H1 (cell line): ENCODE measurements at regions not wholly inside any gene's neighbourhood (a gene's known extent, or its start where the extent isn't known, plus 50 kb on each side); places are given as distances from the start of the nearest gene placed in this dataset.

Source experiments
- CTCF ChIA-PET: fragments of 300-600 bp; sonication (Branson Sonifier 250); formaldehyde crosslinking; loops from one replicate; lab custom pipeline; 2021; ENCODE audit not compliant: partially characterized antibody; lab: Charles Lee
- POLR2A ChIA-PET: fragments of 300-600 bp; sonication (Branson Sonifier 250); formaldehyde crosslinking; loops from one replicate; lab custom pipeline; 2021; ENCODE audit warnings: inconsistent platforms; ENCODE audit not compliant: partially characterized antibody; lab: Charles Lee
- DNase-seq, 2 experiments: peaks; one replicate each; pipeline versions ENCODE4 v3.0.0 to v3.0.0-alpha.2; 2010 to 2022; ENCODE audit warnings: low spot score in 2 of 2, low read depth in 1 of 2, mixed read lengths in 1 of 2
- FAIRE-seq: peaks from 2 replicates; lab custom pipeline; 2011; peaks lifted over from hg19 to GRCh38; lab: Jason Lieb, UNC
- H2AFZ ChIP-seq: 2 replicates; pipeline ENCODE4 v1.8.1; 2012; ENCODE audit warnings: low read length, inconsistent platforms
- H2AK5ac ChIP-seq: 2 replicates; pipeline ENCODE4 v1.6.1; 2013; ENCODE audit warnings: low read depth, low read length
- H2BK120ac ChIP-seq: replicated peaks from 2 replicates; pipeline ENCODE3; 2013; ENCODE audit warnings: low read depth, low read length, inconsistent platforms
- H2BK12ac ChIP-seq: 2 replicates; pipeline ENCODE4 v1.6.1; 2013; ENCODE audit warnings: low read depth, low read length
- H2BK15ac ChIP-seq: 2 replicates; pipeline ENCODE4 v1.6.1; 2013; ENCODE audit warnings: low read length
- H2BK20ac ChIP-seq: 2 replicates; pipeline ENCODE4 v1.6.1; 2013; ENCODE audit warnings: low read length
- H2BK5ac ChIP-seq: 2 replicates; pipeline ENCODE4 v1.6.1; 2013; ENCODE audit warnings: low read depth, low read length
- H3K14ac ChIP-seq: 2 replicates; pipeline ENCODE4 v1.6.1; 2013; ENCODE audit warnings: inconsistent platforms; ENCODE audit not compliant: insufficient read length
- H3K18ac ChIP-seq: 2 replicates; pipeline ENCODE4 v1.6.1; 2013; ENCODE audit warnings: low read length; ENCODE audit errors: extremely low read depth
- H3K23ac ChIP-seq: 2 replicates; pipeline ENCODE4 v1.6.1; 2013; ENCODE audit warnings: inconsistent platforms; ENCODE audit not compliant: insufficient read length
- H3K23me2 ChIP-seq: 2 replicates; pipeline ENCODE4 v1.6.1; 2013; ENCODE audit warnings: low read depth, low read length
- H3K27ac ChIP-seq: 2 replicates; pipeline ENCODE4 v1.6.1; 2011; ENCODE audit warnings: low read depth, low read length, inconsistent platforms
- H3K27me3 ChIP-seq, 4 experiments: replicated peaks in 1 of 4; 1 replicate in 1 of 4; 2 replicates in 3 of 4; pipeline versions ENCODE4 v1.6.1 to v1.8.1; 2011 to 2013; ENCODE audit warnings: low read length in 3 of 4, mild to moderate bottlenecking in 3 of 4, inconsistent platforms in 2 of 4, mixed read lengths in 2 of 4, moderate library complexity in 1 of 4; ENCODE audit not compliant: control insufficient read depth in 3 of 4, insufficient read depth in 3 of 4; ENCODE audit errors: extremely low read depth in 1 of 4
- H3K36me3 ChIP-seq, 4 experiments: 2 replicates each; pipeline versions ENCODE4 v1.6.1 to v1.8.1; 2011 to 2013; ENCODE audit warnings: mild to moderate bottlenecking in 4 of 4, low read length in 3 of 4, moderate library complexity in 2 of 4, control low read depth in 1 of 4, inconsistent platforms in 1 of 4; ENCODE audit not compliant: insufficient read depth in 4 of 4, control insufficient read depth in 2 of 4
- H3K4ac ChIP-seq: replicated peaks from 2 replicates; pipeline ENCODE3; 2013; ENCODE audit warnings: low read length, low read depth, mixed read lengths, inconsistent platforms; ENCODE audit not compliant: insufficient read length
- H3K4me1 ChIP-seq, 4 experiments: replicated peaks in 1 of 4; 1 replicate in 1 of 4; 2 replicates in 3 of 4; pipeline versions ENCODE4 v1.6.1 to v1.8.1; 2011 to 2013; ENCODE audit warnings: low read length in 3 of 4, inconsistent platforms in 2 of 4, mixed read lengths in 1 of 4; ENCODE audit not compliant: insufficient read depth in 4 of 4, control insufficient read depth in 3 of 4
- H3K4me2 ChIP-seq, 2 experiments: 2 replicates each; pipeline versions ENCODE4 v1.6.1 to v1.8.1; 2011 to 2013; ENCODE audit warnings: low read depth in 2 of 2, low read length in 2 of 2, control low read depth in 1 of 2, inconsistent platforms in 1 of 2, mild to moderate bottlenecking in 1 of 2; ENCODE audit not compliant: insufficient read depth in 1 of 2
- H3K4me3 ChIP-seq, 4 experiments: fragments of 200-600, 300-600 bp in 1 of 4; sonication (generic), shearing (Covaris generic), sonication (Bioruptor Twin) in 1 of 4; 2 replicates each; pipeline versions ENCODE4 v1.5.1 to v1.8.1; 2011 to 2016; ENCODE audit warnings: low read length in 4 of 4, low read depth in 3 of 4, control low read depth in 2 of 4, inconsistent platforms in 2 of 4, mild to moderate bottlenecking in 2 of 4, mixed read lengths in 1 of 4, moderate library complexity in 1 of 4; ENCODE audit not compliant: insufficient read depth in 2 of 4; ENCODE audit errors: extremely low read depth in 1 of 4
- H3K56ac ChIP-seq: replicated peaks from 2 replicates; pipeline ENCODE3; 2013; ENCODE audit warnings: low read depth, mild to moderate bottlenecking, mixed read lengths, low read length, inconsistent platforms; ENCODE audit not compliant: insufficient read length
- H3K79me1 ChIP-seq: 2 replicates; pipeline ENCODE4 v1.6.1; 2013; ENCODE audit warnings: low read depth, low read length, control low read depth
- H3K79me2 ChIP-seq, 2 experiments: 2 replicates each; pipeline versions ENCODE4 v1.6.1 to v1.8.1; 2012 to 2013; ENCODE audit warnings: low read length in 2 of 2, mild to moderate bottlenecking in 2 of 2, inconsistent platforms in 1 of 2; ENCODE audit not compliant: insufficient read depth in 2 of 2, control insufficient read depth in 1 of 2
- H3K9ac ChIP-seq, 4 experiments: replicated peaks in 1 of 4; 1 replicate in 1 of 4; 2 replicates in 3 of 4; pipeline versions ENCODE4 v1.6.1 to v1.8.1; 2011 to 2013; ENCODE audit warnings: low read depth in 3 of 4, low read length in 3 of 4, control low read depth in 2 of 4, mild to moderate bottlenecking in 2 of 4, moderate library complexity in 2 of 4, inconsistent platforms in 1 of 4; ENCODE audit errors: extremely low read depth in 1 of 4
- H3K9me3 ChIP-seq, 2 experiments: 2 replicates each; pipeline versions ENCODE4 v1.6.1 to v1.8.1; 2012 to 2013; ENCODE audit warnings: mild to moderate bottlenecking in 2 of 2, moderate library complexity in 2 of 2, control low read depth in 1 of 2, inconsistent platforms in 1 of 2, low read depth in 1 of 2, low read length in 1 of 2, mixed read lengths in 1 of 2; ENCODE audit not compliant: insufficient read depth in 2 of 2
- H4K20me1 ChIP-seq, 2 experiments: replicated peaks in 1 of 2; 2 replicates each; pipeline versions ENCODE3 to v1.8.1; 2011 to 2013; ENCODE audit warnings: inconsistent platforms in 2 of 2, low read length in 2 of 2, mild to moderate bottlenecking in 1 of 2; ENCODE audit not compliant: insufficient read depth in 2 of 2, control insufficient read depth in 1 of 2
- H4K5ac ChIP-seq: 2 replicates; pipeline ENCODE4 v1.6.1; 2013; ENCODE audit warnings: low read length, low read depth, mixed read lengths, inconsistent platforms; ENCODE audit not compliant: insufficient read length
- H4K8ac ChIP-seq: 2 replicates; pipeline ENCODE4 v1.8.0; 2013; ENCODE audit warnings: mild to moderate bottlenecking, moderate library complexity, low read length, inconsistent platforms; ENCODE audit not compliant: insufficient read depth; ENCODE audit errors: extremely low read depth
- H4K91ac ChIP-seq: replicated peaks from 2 replicates; pipeline ENCODE3; 2013; ENCODE audit warnings: low read length, mixed read lengths, inconsistent platforms; ENCODE audit not compliant: insufficient read length
- CBX5 ChIP-seq: fragments of 300-800, 300-1000 bp; sonication (generic); IDR thresholded peaks from 2 replicates; pipeline ENCODE4 v1.7.1; 2016; ENCODE audit warnings: antibody characterized with exemption, low read length, low read depth
- CHD2 ChIP-seq: IDR thresholded peaks from 2 replicates; pipeline ENCODE4 v1.6.1; 2012; ENCODE audit warnings: low read length, improper control_type of control experiment
- CTBP2 ChIP-seq: IDR thresholded peaks from 2 replicates; pipeline ENCODE4 v1.7.0; 2011; ENCODE audit warnings: borderline replicate concordance, mild to moderate bottlenecking, moderate library complexity, mixed read lengths, low read length; ENCODE audit not compliant: insufficient read depth, insufficient read length
- GTF2F1 ChIP-seq: IDR thresholded peaks from 2 replicates; pipeline ENCODE4 v1.6.1; 2012; ENCODE audit warnings: low read depth, low read length, improper control_type of control experiment, borderline replicate concordance
- JUN ChIP-seq: IDR thresholded peaks from 2 replicates; pipeline ENCODE4 v1.6.1; 2011; ENCODE audit warnings: low read depth, mild to moderate bottlenecking, improper control_type of control experiment, low read length
- KDM4A ChIP-seq: IDR thresholded peaks from one replicate; pipeline ENCODE4 v1.7.1; 2012; ENCODE audit warnings: low read depth, mild to moderate bottlenecking, moderate library complexity, low read length, inconsistent platforms; ENCODE audit not compliant: severe bottlenecking
- POLR2AphosphoS5 ChIP-seq: IDR thresholded peaks from 2 replicates; pipeline ENCODE4 v1.6.1; 2011; ENCODE audit warnings: low read depth, low read length
- POU5F1 ChIP-seq: IDR thresholded peaks from 2 replicates; pipeline ENCODE4 v1.6.1; 2011; ENCODE audit warnings: low read depth, mild to moderate bottlenecking, low read length, moderate library complexity
- RXRA ChIP-seq: IDR thresholded peaks from 2 replicates; pipeline ENCODE4 v1.6.1; 2011; ENCODE audit warnings: low read depth, mild to moderate bottlenecking, low read length, moderate library complexity; ENCODE audit not compliant: insufficient read depth
- WGBS, 2 experiments: shearing (Covaris generic) in 1 of 2; methylation state at CpG; one replicate each; pipeline versions ENCODE4 v1.1.6 to v1.1.7; 2013 to 2015; ENCODE audit warnings: low lambda C conversion rate in 2 of 2, mixed read lengths in 2 of 2, inconsistent platforms in 1 of 2, low coverage in 1 of 2, missing lambda C conversion rate in 1 of 2; ENCODE audit not compliant: insufficient replicate concordance in 2 of 2, insufficient coverage in 1 of 2, insufficient read length in 1 of 2; ENCODE audit errors: extremely low coverage in 1 of 2, missing lambda C conversion rate in 1 of 2; 5-methylcytosine and 5-hydroxymethylcytosine counted together

DNA sequence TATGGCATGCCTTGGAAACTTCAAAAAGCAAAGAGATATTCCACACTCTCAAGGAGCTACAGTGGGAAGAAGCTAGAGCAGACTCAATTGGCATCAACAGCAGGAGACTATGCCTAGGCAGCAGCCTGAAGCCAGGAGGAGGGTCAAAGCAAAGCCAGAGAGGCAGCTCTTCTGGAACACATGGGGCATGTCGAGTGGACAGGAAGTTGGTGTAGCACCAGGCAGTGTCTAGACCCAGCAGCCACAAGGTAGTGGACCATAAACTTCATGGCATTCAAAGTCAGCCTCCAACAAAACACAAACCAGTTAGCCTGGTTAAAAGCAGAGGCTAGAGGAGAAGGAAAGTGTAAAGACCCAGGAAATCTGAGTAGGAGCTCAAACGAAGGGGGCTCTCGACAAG, 311.2 kb upstream of the PKDCC start:
- no peak overlapping the region for H3K18ac ChIP-seq
- no peak overlapping the region for H2AK5ac ChIP-seq
- no peaks in the 10 kb centered on the region for H3K4me1 ChIP-seq
- H3K4me3 ChIP-seq, result no peak overlapping the region
- POLR2A ChIA-PET, result no interaction called here
- H3K27ac ChIP-seq, result no peak overlapping the region
- H3K9ac ChIP-seq, result no peak overlapping the region
- no peak overlapping the region for H3K23ac ChIP-seq
- no peak overlapping the region for H4K5ac ChIP-seq
- 75% methylated on average over 3 of the region's 3 CpGs; no CpG with 5 or more reads in 1 of the 2 experiments for WGBS, 2 experiments
- no peaks in the 10 kb centered on the region for H3K23me2 ChIP-seq
- FAIRE-seq (no peak), DNase-seq (no peak)
- H3K36me3 ChIP-seq, result no peaks in the 10 kb centered on the region
- H3K56ac ChIP-seq, result no peak overlapping the region
- H2BK5ac ChIP-seq, result no peak overlapping the region
- H4K91ac ChIP-seq, result no peak overlapping the region
- no peak overlapping the region for H3K14ac ChIP-seq
- no peaks in the 10 kb centered on the region for H3K79me1 ChIP-seq
- no peak overlapping the region for H2BK15ac ChIP-seq
- CTCF ChIA-PET, result no interaction called here
- no peak overlapping the region for H3K4ac ChIP-seq
- no peaks in the 10 kb centered on the region for H3K27me3 ChIP-seq
- H3K4me2 ChIP-seq, result no peak overlapping the region
- H2BK12ac ChIP-seq, result no peak overlapping the region
- H2BK120ac ChIP-seq, result no peak overlapping the region
- H4K20me1 ChIP-seq, result no peaks in the 10 kb centered on the region
- no peak overlapping the region for H2AFZ ChIP-seq
- no peaks in the 10 kb centered on the region for H3K9me3 ChIP-seq
- H4K8ac ChIP-seq, result no peak overlapping the region
- no peak overlapping the region for H2BK20ac ChIP-seq
- no peaks in the 10 kb centered on the region for H3K79me2 ChIP-seq
- TF ChIP-seq POLR2AphosphoS5, result no peak
- no peak for TF ChIP-seq RXRA
- no peak for TF ChIP-seq CHD2
- TF ChIP-seq GTF2F1, result no peak
- no peak for TF ChIP-seq CTBP2
- TF ChIP-seq KDM4A, result no peak
- no peak for TF ChIP-seq JUN
- TF ChIP-seq POU5F1, result no peak
- no peak for TF ChIP-seq CBX5
